ENCODE measurements at regions not wholly inside any gene's neighbourhood (a gene's known extent, or its start where the extent isn't known, plus 50 kb on each side); places are given as distances from the start of the nearest gene placed in this dataset.

DNA sequence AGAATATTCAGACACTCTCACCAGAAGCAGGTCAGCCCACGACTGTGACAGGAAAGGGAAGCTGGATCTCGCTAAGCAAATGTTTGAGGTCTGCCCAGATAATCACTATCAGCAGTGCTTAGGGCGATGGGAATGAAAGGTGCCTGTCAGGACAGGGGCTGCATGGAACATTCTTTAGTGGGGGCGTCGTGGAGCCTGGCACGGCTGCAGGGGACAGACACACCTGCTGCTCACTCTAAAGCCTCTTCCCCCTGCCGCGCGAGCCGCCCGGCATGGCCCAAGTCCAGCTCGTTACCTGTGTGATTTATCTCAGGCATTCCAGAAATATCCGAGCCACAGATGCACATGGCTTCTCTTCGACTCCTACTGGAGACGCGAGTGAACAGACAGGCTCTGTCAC is 235.5 kb downstream of the GLRX3 start:
- H3K4me3 ChIP-seq = no peak overlapping the region
- H3K4me2 ChIP-seq = no peak overlapping the region
- H3K9me3 ChIP-seq = no peaks in the 10 kb centered on the region; the same call in 2 of the 3 replicates
- POLR2A ChIA-PET = no interaction called here
- no peaks in the 10 kb centered on the region for H3K4me1 ChIP-seq
- CTCF ChIA-PET = interaction anchor here (0.7 to 1.5 kb wide), 2 partner anchors 13 to 29 kb away, joined by 3 to 4 read pairs; no protein-coding TSS in a partner anchor
- WGBS (ENCODE audit: missing lambda C conversion rate) = 36% methylated on average over 7 of the region's 16 CpGs
- no peak overlapping the region for H3K27ac ChIP-seq
- ATAC-seq (no peak), FAIRE-seq (no peak), DNase-seq (ENCODE audit: low read depth in 1 of 2, low spot score in 1 of 2) (no peak)
- TF ChIP-seq, protein P1, sequence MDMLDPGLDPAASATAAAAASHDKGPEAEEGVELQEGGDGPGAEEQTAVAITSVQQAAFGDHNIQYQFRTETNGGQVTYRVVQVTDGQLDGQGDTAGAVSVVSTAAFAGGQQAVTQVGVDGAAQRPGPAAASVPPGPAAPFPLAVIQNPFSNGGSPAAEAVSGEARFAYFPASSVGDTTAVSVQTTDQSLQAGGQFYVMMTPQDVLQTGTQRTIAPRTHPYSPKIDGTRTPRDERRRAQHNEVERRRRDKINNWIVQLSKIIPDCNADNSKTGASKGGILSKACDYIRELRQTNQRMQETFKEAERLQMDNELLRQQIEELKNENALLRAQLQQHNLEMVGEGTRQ (IDR thresholded peaks at IDR 0.05) = no peak
- TF ChIP-seq HDAC2 (IDR thresholded peaks at IDR 0.05) (no peak), NR3C1 (IDR thresholded peaks at IDR 0.05) (no peak), KDM5A (IDR thresholded peaks at IDR 0.05) (no peak), RAD21 (conservative IDR thresholded peaks at IDR 0.05 in 1 of 2, IDR thresholded peaks at IDR 0.05 in 1 of 2) (no peak), EHF (CRISPR knock-in tag; IDR thresholded peaks at IDR 0.05) (no peak), CBX8 (IDR thresholded peaks at IDR 0.05) (no peak)
- TF ChIP-seq, protein P2, sequence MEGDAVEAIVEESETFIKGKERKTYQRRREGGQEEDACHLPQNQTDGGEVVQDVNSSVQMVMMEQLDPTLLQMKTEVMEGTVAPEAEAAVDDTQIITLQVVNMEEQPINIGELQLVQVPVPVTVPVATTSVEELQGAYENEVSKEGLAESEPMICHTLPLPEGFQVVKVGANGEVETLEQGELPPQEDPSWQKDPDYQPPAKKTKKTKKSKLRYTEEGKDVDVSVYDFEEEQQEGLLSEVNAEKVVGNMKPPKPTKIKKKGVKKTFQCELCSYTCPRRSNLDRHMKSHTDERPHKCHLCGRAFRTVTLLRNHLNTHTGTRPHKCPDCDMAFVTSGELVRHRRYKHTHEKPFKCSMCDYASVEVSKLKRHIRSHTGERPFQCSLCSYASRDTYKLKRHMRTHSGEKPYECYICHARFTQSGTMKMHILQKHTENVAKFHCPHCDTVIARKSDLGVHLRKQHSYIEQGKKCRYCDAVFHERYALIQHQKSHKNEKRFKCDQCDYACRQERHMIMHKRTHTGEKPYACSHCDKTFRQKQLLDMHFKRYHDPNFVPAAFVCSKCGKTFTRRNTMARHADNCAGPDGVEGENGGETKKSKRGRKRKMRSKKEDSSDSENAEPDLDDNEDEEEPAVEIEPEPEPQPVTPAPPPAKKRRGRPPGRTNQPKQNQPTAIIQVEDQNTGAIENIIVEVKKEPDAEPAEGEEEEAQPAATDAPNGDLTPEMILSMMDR (IDR thresholded peaks at IDR 0.05) = no peak

DNA sequence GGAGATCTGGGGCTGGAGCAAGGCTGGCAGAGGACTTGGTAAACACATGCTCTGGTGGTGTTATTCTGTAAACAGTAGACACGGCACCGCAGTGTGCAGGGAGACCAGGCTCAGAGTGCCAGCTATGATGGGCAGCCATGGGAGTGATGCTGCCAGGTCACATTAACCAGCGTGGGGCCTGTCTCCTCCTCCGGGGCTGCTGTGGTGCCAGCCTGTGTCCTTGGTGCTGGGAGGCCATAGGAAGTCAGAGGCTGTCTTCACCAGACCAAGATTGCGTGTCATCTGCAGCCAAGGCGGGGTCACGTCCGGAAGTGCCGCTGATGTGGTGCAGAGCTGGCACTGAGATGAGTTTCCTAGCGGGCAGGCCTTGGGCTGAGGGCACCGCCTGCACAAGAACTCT is 236.0 kb downstream of the GLRX3 start:
- CTCF ChIA-PET = no interaction called here
- Histone ChIP-seq H3K9me3 (no peaks in the 10 kb centered on the region; the same call in 2 of the 3 replicates), H3K4me2 (no peak overlapping the region), H3K4me1 (no peaks in the 10 kb centered on the region), H3K27ac (no peak overlapping the region), H3K4me3 (no peak overlapping the region)
- FAIRE-seq (no peak), DNase-seq (ENCODE audit: low read depth in 1 of 2, low spot score in 1 of 2) (no peak), ATAC-seq (no peak)
- POLR2A ChIA-PET = no interaction called here
- WGBS (ENCODE audit: missing lambda C conversion rate) = 3% methylated on average over 5 of the region's 11 CpGs
- TF ChIP-seq JUNB (IDR thresholded peaks at IDR 0.05) (no peak), KDM5A (IDR thresholded peaks at IDR 0.05) (no peak), RCOR1 (IDR thresholded peaks at IDR 0.05; ENCODE audit: low read depth, low read length) (no peak), HOXA7 (CRISPR knock-in tag; IDR thresholded peaks at IDR 0.05) (no peak), EHMT2 (IDR thresholded peaks at IDR 0.05; ENCODE audit: low read depth) (no peak), FOSL2 (IDR thresholded peaks at IDR 0.05) (no peak), FOSL2 (CRISPR knock-in tag; IDR thresholded peaks at IDR 0.05) (no peak), BHLHE40 (IDR thresholded peaks at IDR 0.05; ENCODE audit: low read depth, low read length) (no peak), PHF8 (IDR thresholded peaks at IDR 0.05; ENCODE audit: borderline replicate concordance, low read depth) (no peak), KDM1A (IDR thresholded peaks at IDR 0.05; ENCODE audit: low read depth) (no peak), TP53 (CRISPR knock-in tag; IDR thresholded peaks at IDR 0.05) (no peak), TFCP2L1 (CRISPR knock-in tag; IDR thresholded peaks at IDR 0.05) (no peak), HEYL (CRISPR knock-in tag; IDR thresholded peaks at IDR 0.05) (no peak), CBX8 (IDR thresholded peaks at IDR 0.05) (no peak), NFE2L2 (conservative IDR thresholded peaks at IDR 0.05; ENCODE audit: low read length) (no peak), POLR2A (IDR thresholded peaks at IDR 0.05; ENCODE audit: low read length) (no peak), RNF2 (IDR thresholded peaks at IDR 0.05; ENCODE audit: borderline replicate concordance, low read depth) (no peak), NR3C1 (IDR thresholded peaks at IDR 0.05) (no peak), ZC3H11A (IDR thresholded peaks at IDR 0.05) (no peak)
- TF ChIP-seq, protein P1 (IDR thresholded peaks at IDR 0.05) = no peak
- TF ChIP-seq, protein P3, sequence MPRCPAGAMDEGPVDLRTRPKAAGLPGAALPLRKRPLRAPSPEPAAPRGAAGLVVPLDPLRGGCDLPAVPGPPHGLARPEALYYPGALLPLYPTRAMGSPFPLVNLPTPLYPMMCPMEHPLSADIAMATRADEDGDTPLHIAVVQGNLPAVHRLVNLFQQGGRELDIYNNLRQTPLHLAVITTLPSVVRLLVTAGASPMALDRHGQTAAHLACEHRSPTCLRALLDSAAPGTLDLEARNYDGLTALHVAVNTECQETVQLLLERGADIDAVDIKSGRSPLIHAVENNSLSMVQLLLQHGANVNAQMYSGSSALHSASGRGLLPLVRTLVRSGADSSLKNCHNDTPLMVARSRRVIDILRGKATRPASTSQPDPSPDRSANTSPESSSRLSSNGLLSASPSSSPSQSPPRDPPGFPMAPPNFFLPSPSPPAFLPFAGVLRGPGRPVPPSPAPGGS (IDR thresholded peaks at IDR 0.05) = no peak

Measured in A549 (cell line).